ENCODE measurements at regions not wholly inside any gene's neighbourhood (a gene's known extent, or its start where the extent isn't known, plus 50 kb on each side); places are given as distances from the start of the nearest gene placed in this dataset.

- H3K36me3 ChIP-seq (ENCODE audit: control insufficient read depth in 2 of 2, extremely low read depth in 1 of 2, insufficient read depth in 2 of 2, low read length in 2 of 2): no peaks in the 10 kb centered on the region
- no peaks in the 10 kb centered on the region for H4K20me1 ChIP-seq (ENCODE audit: control insufficient read depth, extremely low read depth, insufficient read depth, low read length)
- no peak overlapping the region for H3K4me3 ChIP-seq (ENCODE audit: control insufficient read depth in 2 of 3, extremely low read depth in 1 of 3, insufficient read depth in 2 of 3, low read depth in 1 of 3, low read length in 3 of 3)
- no peak overlapping the region for H3K27ac ChIP-seq (ENCODE audit: control insufficient read depth, insufficient read depth, low read length)
- TF ChIP-seq EZH2 (IDR thresholded peaks at IDR 0.05; ENCODE audit: low read length): no peak
- no peak for TF ChIP-seq CTCF (optimal IDR thresholded peaks at IDR 0.05 in 1 of 3, IDR thresholded peaks at IDR 0.05 in 1 of 3, conservative IDR thresholded peaks at IDR 0.05 in 1 of 3; ENCODE audit: extremely low read depth in 1 of 3, insufficient read depth in 2 of 3, low read length in 3 of 3)
- H3K4me1 ChIP-seq (ENCODE audit: control insufficient read depth, extremely low read depth, insufficient read depth, low read length): no peaks in the 10 kb centered on the region
- H3K9me3 ChIP-seq (ENCODE audit: control insufficient read depth, low read depth, low read length): no peaks in the 10 kb centered on the region
- H3K4me2 ChIP-seq (ENCODE audit: control insufficient read depth, extremely low read depth, insufficient read depth, low read depth, low read length): no peak overlapping the region
- H3K9ac ChIP-seq (ENCODE audit: control insufficient read depth, extremely low read depth, insufficient read depth, low read length): no peak overlapping the region
- no peaks in the 10 kb centered on the region for H3K79me2 ChIP-seq (ENCODE audit: control insufficient read depth, insufficient read depth, low read length)
- peaks cover 4% of the 10 kb centered on the region for H3K27me3 ChIP-seq (ENCODE audit: control insufficient read depth, extremely low read depth, insufficient read depth, low read length)
- no peaks in the 10 kb centered on the region for H3K9me1 ChIP-seq (ENCODE audit: control insufficient read depth, extremely low read depth, insufficient read depth, low read length)
- dilution Hi-C loops (cut with MboI; ENCODE audit: extremely low pct_ligation_motif_present, low sequenced_read_pairs): no loop called here
- no peak for DNase-seq (ENCODE audit: low read depth, low spot score)
- no peak overlapping the region for H2AFZ ChIP-seq (ENCODE audit: control insufficient read depth, low read length)
- no peak for FAIRE-seq
These were observed 238.1 kb downstream of the OLFM4 start for GRCh38 chr13:53266757-53267156.

- no peaks in the 10 kb centered on the region for H3K36me3 ChIP-seq (ENCODE audit: control insufficient read depth in 2 of 2, extremely low read depth in 1 of 2, insufficient read depth in 2 of 2, low read length in 2 of 2)
- H3K27me3 ChIP-seq (ENCODE audit: control insufficient read depth, extremely low read depth, insufficient read depth, low read length): peaks cover 4% of the 10 kb centered on the region
- H4K20me1 ChIP-seq (ENCODE audit: control insufficient read depth, extremely low read depth, insufficient read depth, low read length): no peaks in the 10 kb centered on the region
- FAIRE-seq (no peak), DNase-seq (ENCODE audit: low read depth, low spot score) (no peak)
- H3K4me2 ChIP-seq (ENCODE audit: control insufficient read depth, extremely low read depth, insufficient read depth, low read depth, low read length): no peak overlapping the region
- H3K4me1 ChIP-seq (ENCODE audit: control insufficient read depth, extremely low read depth, insufficient read depth, low read length): no peaks in the 10 kb centered on the region
- no peaks in the 10 kb centered on the region for H3K9me1 ChIP-seq (ENCODE audit: control insufficient read depth, extremely low read depth, insufficient read depth, low read length)
- H3K27ac ChIP-seq (ENCODE audit: control insufficient read depth, insufficient read depth, low read length): no peak overlapping the region
- H3K9me3 ChIP-seq (ENCODE audit: control insufficient read depth, low read depth, low read length): no peaks in the 10 kb centered on the region
- H3K79me2 ChIP-seq (ENCODE audit: control insufficient read depth, insufficient read depth, low read length): no peaks in the 10 kb centered on the region
- no peak overlapping the region for H3K9ac ChIP-seq (ENCODE audit: control insufficient read depth, extremely low read depth, insufficient read depth, low read length)
- TF ChIP-seq EZH2 (IDR thresholded peaks at IDR 0.05; ENCODE audit: low read length) (no peak), CTCF (optimal IDR thresholded peaks at IDR 0.05 in 1 of 3, IDR thresholded peaks at IDR 0.05 in 1 of 3, conservative IDR thresholded peaks at IDR 0.05 in 1 of 3; ENCODE audit: extremely low read depth in 1 of 3, insufficient read depth in 2 of 3, low read length in 3 of 3) (no peak)
- dilution Hi-C loops (cut with MboI; ENCODE audit: extremely low pct_ligation_motif_present, low sequenced_read_pairs): no loop called here
- no peak overlapping the region for H3K4me3 ChIP-seq (ENCODE audit: control insufficient read depth in 2 of 3, extremely low read depth in 1 of 3, insufficient read depth in 2 of 3, low read depth in 1 of 3, low read length in 3 of 3)
- H2AFZ ChIP-seq (ENCODE audit: control insufficient read depth, low read length): no peak overlapping the region
These were observed 241.0 kb downstream of the OLFM4 start for GRCh38 chr13:53269634-53270033.
